Fibroblast of lung (primary cell): ENCODE measurements at regions not wholly inside any gene's neighbourhood (a gene's known extent, or its start where the extent isn't known, plus 50 kb on each side); places are given as distances from the start of the nearest gene placed in this dataset.

Source experiments
- DNase-seq, 2 donors: peaks; one replicate each; pipeline versions ENCODE4 v3.0.0 to v3.0.0-alpha.2; 2010; ENCODE audit warnings: low read depth in 2 of 2
- H2AFZ ChIP-seq: 2 replicates; pipeline ENCODE4 v1.5.1; 2012; ENCODE audit warnings: low read length, control low read depth, inconsistent platforms
- H3K27ac ChIP-seq: 2 replicates; pipeline ENCODE4 v1.5.1; 2011; ENCODE audit warnings: low read length, control low read depth; ENCODE audit not compliant: insufficient read depth
- H3K27me3 ChIP-seq: 2 replicates; pipeline ENCODE4 v1.5.1; 2011; ENCODE audit warnings: mild to moderate bottlenecking, low read length; ENCODE audit not compliant: control insufficient read depth, insufficient read depth
- H3K36me3 ChIP-seq: 2 replicates; pipeline ENCODE4 v1.5.1; 2011; ENCODE audit warnings: low read length; ENCODE audit not compliant: control insufficient read depth, insufficient read depth
- H3K4me1 ChIP-seq: 2 replicates; pipeline ENCODE4 v1.5.1; 2011; ENCODE audit warnings: low read length; ENCODE audit not compliant: control insufficient read depth, insufficient read depth; ENCODE audit errors: extremely low read depth
- H3K4me2 ChIP-seq: 2 replicates; pipeline ENCODE4 v1.5.1; 2011; ENCODE audit warnings: low read length, control low read depth; ENCODE audit not compliant: insufficient read depth; ENCODE audit errors: extremely low read depth
- H3K4me3 ChIP-seq, 4 experiments: fragments of 200-600 bp in 1 of 4; sonication (generic) in 1 of 4; replicated peaks in 1 of 4; 2 replicates each; pipeline ENCODE4 v1.5.1; 2011 to 2016; ENCODE audit warnings: low read length in 4 of 4, low read depth in 3 of 4, mild to moderate bottlenecking in 3 of 4, control low read depth in 2 of 4, inconsistent platforms in 1 of 4, mixed read lengths in 1 of 4; ENCODE audit not compliant: insufficient read depth in 1 of 4; ENCODE audit errors: control extremely low read depth in 1 of 4
- H3K79me2 ChIP-seq: 2 replicates; pipeline ENCODE4 v1.5.1; 2012; ENCODE audit warnings: mild to moderate bottlenecking, low read length, inconsistent platforms; ENCODE audit not compliant: control insufficient read depth, insufficient read depth
- H3K9ac ChIP-seq: 2 replicates; pipeline ENCODE4 v1.5.1; 2011; ENCODE audit warnings: mild to moderate bottlenecking, low read length, control low read depth; ENCODE audit not compliant: insufficient read depth
- H3K9me3 ChIP-seq: 2 replicates; pipeline ENCODE4 v1.5.1; 2012; ENCODE audit warnings: low read depth, low read length; ENCODE audit not compliant: control insufficient read depth, insufficient read depth
- H4K20me1 ChIP-seq: 2 replicates; pipeline ENCODE4 v1.5.1; 2011; ENCODE audit warnings: low read length; ENCODE audit not compliant: control insufficient read depth, insufficient read depth; ENCODE audit errors: extremely low read depth
- CTCF ChIP-seq, 2 donors: IDR thresholded peaks in 1 of 2; conservative IDR thresholded peaks in 1 of 2; 1 replicate in 1 of 2; 2 replicates in 1 of 2; pipeline ENCODE4 v1.5.1; 2011 to 2012; ENCODE audit warnings: low read length in 2 of 2, control low read depth in 1 of 2, inconsistent platforms in 1 of 2, low read depth in 1 of 2, mild to moderate bottlenecking in 1 of 2
- EZH2 ChIP-seq: IDR thresholded peaks from 2 replicates; pipeline ENCODE4 v1.5.1; 2012; ENCODE audit warnings: low read length, control low read depth, mild to moderate bottlenecking; ENCODE audit errors: missing control alignments

DNA sequence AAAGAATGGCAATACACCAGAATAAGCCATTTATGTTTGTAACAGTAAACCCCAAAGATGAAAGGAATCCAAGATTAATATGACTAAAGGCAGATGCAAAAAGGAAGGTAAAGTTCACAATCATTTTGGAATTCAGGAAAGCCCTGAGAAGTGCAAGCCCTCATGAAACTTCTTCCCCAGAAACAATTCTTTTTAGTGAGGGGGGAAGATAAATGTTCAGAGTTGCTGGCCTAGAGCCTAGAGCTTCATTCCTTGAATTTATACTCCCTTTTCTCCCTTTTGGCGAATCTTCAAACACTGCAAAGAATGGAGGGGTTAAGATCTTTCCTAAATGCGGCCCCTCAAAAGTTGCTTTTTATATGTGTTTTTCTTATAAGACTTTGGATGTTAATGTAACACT is 368.8 kb downstream of the MEIS1 start:
- Histone ChIP-seq H3K4me1 (no peaks in the 10 kb centered on the region), H3K36me3 (no peaks in the 10 kb centered on the region), H4K20me1 (no peaks in the 10 kb centered on the region), H3K9ac (no peak overlapping the region), H3K27me3 (no peaks in the 10 kb centered on the region), H3K9me3 (no peaks in the 10 kb centered on the region), H3K79me2 (no peaks in the 10 kb centered on the region), H3K4me2 (peak overlapping the region; percentile 30), H3K4me3 (no peak overlapping the region), H2AFZ (no peak overlapping the region), H3K27ac (no peak overlapping the region)
- DNase-seq, result peak; percentile 75 to 91
- TF ChIP-seq CTCF (conservative IDR thresholded peaks at IDR 0.05 in 1 of 2, IDR thresholded peaks at IDR 0.05 in 1 of 2; ENCODE audit: low read depth in 1 of 2, low read length in 2 of 2) (no peak), EZH2 (no peak)

GRCh38 chr2:66805016-66805865 is 370.3 kb downstream of the MEIS1 start:
- no peaks in the 10 kb centered on the region for H3K9me3 ChIP-seq
- H3K27me3 ChIP-seq, result no peaks in the 10 kb centered on the region
- no peak overlapping the region for H3K4me2 ChIP-seq
- DNase-seq, result peak in 1 of 2 donors; percentile 79
- TF ChIP-seq EZH2 (no peak), CTCF (conservative IDR thresholded peaks at IDR 0.05 in 1 of 2, IDR thresholded peaks at IDR 0.05 in 1 of 2; ENCODE audit: low read depth in 1 of 2, low read length in 2 of 2) (no peak)
- H4K20me1 ChIP-seq, result no peaks in the 10 kb centered on the region
- H3K27ac ChIP-seq, result no peak overlapping the region
- no peaks in the 10 kb centered on the region for H3K4me1 ChIP-seq
- no peak overlapping the region for H3K9ac ChIP-seq
- no peak overlapping the region for H2AFZ ChIP-seq
- no peaks in the 10 kb centered on the region for H3K79me2 ChIP-seq
- H3K4me3 ChIP-seq, result no peak overlapping the region
- H3K36me3 ChIP-seq, result no peaks in the 10 kb centered on the region

DNA sequence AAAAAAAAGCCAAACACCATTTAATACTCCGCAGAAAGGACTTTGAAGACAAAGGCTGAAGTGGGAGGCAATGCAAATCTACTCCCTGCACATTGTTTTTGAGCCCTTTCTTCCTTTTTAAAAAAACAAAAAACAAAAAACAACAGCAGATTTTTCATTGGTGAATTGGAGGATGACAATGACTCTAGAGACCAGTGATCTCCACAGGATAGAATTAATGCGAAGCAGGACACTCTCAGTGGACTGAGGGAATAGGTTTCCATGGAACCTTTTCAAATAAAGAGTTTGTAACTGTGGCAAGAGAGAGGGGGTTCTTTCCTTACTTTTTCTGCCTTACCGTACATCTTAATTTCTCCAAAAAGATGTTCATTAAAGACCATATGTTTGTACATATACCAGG is 371.0 kb downstream of the MEIS1 start:
- H3K27me3 ChIP-seq, result no peaks in the 10 kb centered on the region
- H3K36me3 ChIP-seq, result no peaks in the 10 kb centered on the region
- no peak overlapping the region for H2AFZ ChIP-seq
- H3K4me2 ChIP-seq, result no peak overlapping the region
- no peaks in the 10 kb centered on the region for H3K4me1 ChIP-seq
- no peak for DNase-seq
- H3K9ac ChIP-seq, result no peak overlapping the region
- no peak overlapping the region for H3K4me3 ChIP-seq
- TF ChIP-seq CTCF (conservative IDR thresholded peaks at IDR 0.05 in 1 of 2, IDR thresholded peaks at IDR 0.05 in 1 of 2; ENCODE audit: low read depth in 1 of 2, low read length in 2 of 2) (no peak), EZH2 (no peak)
- no peak overlapping the region for H3K27ac ChIP-seq
- H3K9me3 ChIP-seq, result no peaks in the 10 kb centered on the region
- H4K20me1 ChIP-seq, result no peaks in the 10 kb centered on the region
- H3K79me2 ChIP-seq, result no peaks in the 10 kb centered on the region
